GM23338 (cell line): ENCODE measurements at regions not wholly inside any gene's neighbourhood (a gene's known extent, or its start where the extent isn't known, plus 50 kb on each side); places are given as distances from the start of the nearest gene placed in this dataset.

Experiments used
- ATAC-seq: fragments of 200-7000 bp; cut with Tn5 transposase; 3 replicates; pipeline ENCODE4 v1.9.1; 2020
- DNase-seq: peaks from one replicate; pipeline ENCODE4 v3.0.0-alpha.2; 2015; ENCODE audit warnings: low spot score
- H2AFZ ChIP-seq: fragments of 200-600 bp; sonication (generic); 2 replicates; pipeline ENCODE4 v1.8.0; 2016; ENCODE audit warnings: antibody characterized with exemption, mild to moderate bottlenecking, moderate library complexity
- H3F3A ChIP-seq: fragments of 200-600 bp; sonication (generic); replicated peaks from 2 replicates; pipeline ENCODE4 v1.8.0; 2017; ENCODE audit warnings: antibody characterized with exemption, mixed run types, low read depth
- H3K27ac ChIP-seq: fragments of 200-600 bp; sonication (generic); 2 replicates; pipeline ENCODE4 v1.6.1; 2016; ENCODE audit warnings: low read depth
- H3K27me3 ChIP-seq: fragments of 200-600 bp; sonication (generic); 2 replicates; pipeline ENCODE4 v1.8.0; 2016; ENCODE audit warnings: mild to moderate bottlenecking, mixed run types, moderate library complexity; ENCODE audit not compliant: insufficient read depth
- H3K36me3 ChIP-seq: fragments of 200-600 bp; sonication (generic); 2 replicates; pipeline ENCODE4 v1.8.0; 2016; ENCODE audit warnings: mild to moderate bottlenecking; ENCODE audit not compliant: insufficient read depth
- H3K4me1 ChIP-seq: fragments of 200-600 bp; sonication (generic); 2 replicates; pipeline ENCODE4 v1.8.0; 2016; ENCODE audit warnings: mild to moderate bottlenecking, moderate library complexity; ENCODE audit not compliant: insufficient read depth
- H3K4me2 ChIP-seq: fragments of 200-600 bp; sonication (generic); 2 replicates; pipeline ENCODE4 v1.7.1; 2017; ENCODE audit warnings: mixed run types
- H3K4me3 ChIP-seq: fragments of 200-600 bp; sonication (generic); 2 replicates; pipeline ENCODE4 v1.6.1; 2016; ENCODE audit warnings: mixed run types
- H3K79me2 ChIP-seq: fragments of 200-600 bp; sonication (generic); replicated peaks from 2 replicates; pipeline ENCODE4 v1.8.0; 2017; ENCODE audit warnings: mild to moderate bottlenecking; ENCODE audit not compliant: insufficient read depth
- H3K9me2 ChIP-seq: fragments of 200-600 bp; sonication (generic); 2 replicates; pipeline ENCODE4 v1.8.0; 2017; ENCODE audit not compliant: insufficient read depth
- H4K20me1 ChIP-seq: fragments of 200-600 bp; sonication (generic); replicated peaks from 2 replicates; pipeline ENCODE4 v1.8.0; 2017; ENCODE audit warnings: mild to moderate bottlenecking; ENCODE audit not compliant: insufficient read depth
- H3K27ac Mint-ChIP-seq: 2 replicates; pipeline ENCODE4 v1.8.0; 2020; ENCODE audit warnings: inconsistent platforms, mild to moderate bottlenecking, moderate library complexity, mixed read lengths
- H3K27me3 Mint-ChIP-seq: 3 replicates; pipeline ENCODE4 v1.8.0; 2022; ENCODE audit warnings: low read depth, mild to moderate bottlenecking, moderate library complexity, mixed read lengths, inconsistent platforms; ENCODE audit not compliant: insufficient read depth, poor library complexity
- H3K36me3 Mint-ChIP-seq: 3 replicates; pipeline ENCODE4 v1.8.0; 2021; ENCODE audit warnings: low read depth, mild to moderate bottlenecking, inconsistent platforms, moderate library complexity, mixed read lengths
- H3K4me1 Mint-ChIP-seq: 3 replicates; pipeline ENCODE4 v1.8.0; 2020; ENCODE audit warnings: mild to moderate bottlenecking, inconsistent platforms, mixed read lengths
- H3K4me3 Mint-ChIP-seq: 3 replicates; pipeline ENCODE4 v1.8.0; 2021; ENCODE audit warnings: moderate library complexity, mild to moderate bottlenecking, inconsistent platforms, mixed read lengths
- H3K9me3 Mint-ChIP-seq: 3 replicates; pipeline ENCODE4 v1.8.0; 2020; ENCODE audit warnings: moderate library complexity, mild to moderate bottlenecking, inconsistent platforms, mixed read lengths
- CREB1 ChIP-seq: fragments of 250-450 bp; sonication (Bioruptor Pico); IDR thresholded peaks from 2 replicates; pipeline ENCODE4 v1.5.0; 2020; ENCODE audit warnings: low read depth, mild to moderate bottlenecking, moderate library complexity
- EZH2 ChIP-seq: fragments of 200-600 bp; sonication (generic); IDR thresholded peaks from one replicate; pipeline ENCODE4 v1.8.0; 2017; ENCODE audit warnings: antibody characterized with exemption, mild to moderate bottlenecking, low read depth; ENCODE audit not compliant: unreplicated experiment
- EZH2phosphoT487 ChIP-seq: fragments of 200-600 bp; sonication (generic); IDR thresholded peaks from one replicate; pipeline ENCODE4 v1.8.1; 2018; ENCODE audit warnings: antibody characterized with exemption; ENCODE audit not compliant: unreplicated experiment
- ZNF114 ChIP-seq: fragments of 250-450 bp; sonication (Bioruptor Pico); IDR thresholded peaks from 2 replicates; pipeline ENCODE4 v1.5.0; 2020; ENCODE audit warnings: mild to moderate bottlenecking, moderate library complexity
- ZNF331 ChIP-seq: fragments of 250-450 bp; sonication (Bioruptor Pico); IDR thresholded peaks from 2 replicates; pipeline ENCODE4 v1.5.0; 2020; ENCODE audit warnings: low read depth, mild to moderate bottlenecking, moderate library complexity
- TF ChIP-seq, protein P1 (sequence below), 2 experiments: fragments of 200-600 bp in 1 of 2; sonication (generic) in 1 of 2; conservative IDR thresholded peaks; 2 replicates each; pipeline versions ENCODE4 v1.5.1 to v1.6.1; 2016 to 2017; ENCODE audit warnings: antibody characterized with exemption in 2 of 2, low read depth in 2 of 2, mild to moderate bottlenecking in 2 of 2, moderate library complexity in 1 of 2
- TF ChIP-seq, protein P2 (sequence below): IDR thresholded peaks from one replicate; pipeline ENCODE4 v1.6.1; 2018; ENCODE audit warnings: antibody characterized with exemption; ENCODE audit not compliant: unreplicated experiment
- TF ChIP-seq, protein P3 (sequence below): fragments of 250-450 bp; sonication (Bioruptor Pico); IDR thresholded peaks from 2 replicates; pipeline ENCODE4 v1.5.0; 2020; ENCODE audit warnings: mild to moderate bottlenecking, moderate library complexity
- TF ChIP-seq, protein P4 (sequence below): IDR thresholded peaks from 2 replicates; pipeline ENCODE4 v1.6.1; 2016; ENCODE audit warnings: antibody characterized with exemption

DNA sequence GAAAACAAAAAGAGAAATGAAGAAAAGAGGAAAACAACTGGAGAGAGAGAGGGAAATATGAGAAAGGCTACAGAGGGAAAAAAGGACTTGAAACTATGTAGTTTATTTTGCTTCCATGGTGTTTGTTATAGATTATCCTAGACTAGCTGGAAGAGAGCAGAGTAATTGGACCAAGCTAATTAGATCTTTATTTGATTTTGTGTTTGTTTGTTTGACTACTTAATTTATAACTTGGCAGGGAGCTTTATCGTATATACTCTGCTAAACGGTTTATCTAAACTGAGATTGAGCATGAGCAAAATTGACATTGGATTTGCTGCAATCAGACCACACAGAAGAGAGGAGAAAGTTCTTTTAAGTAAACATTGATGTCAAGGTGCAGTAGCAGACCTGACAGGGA lies 443.8 kb upstream of the USP24 start (continued):
- TF ChIP-seq, protein P1, sequence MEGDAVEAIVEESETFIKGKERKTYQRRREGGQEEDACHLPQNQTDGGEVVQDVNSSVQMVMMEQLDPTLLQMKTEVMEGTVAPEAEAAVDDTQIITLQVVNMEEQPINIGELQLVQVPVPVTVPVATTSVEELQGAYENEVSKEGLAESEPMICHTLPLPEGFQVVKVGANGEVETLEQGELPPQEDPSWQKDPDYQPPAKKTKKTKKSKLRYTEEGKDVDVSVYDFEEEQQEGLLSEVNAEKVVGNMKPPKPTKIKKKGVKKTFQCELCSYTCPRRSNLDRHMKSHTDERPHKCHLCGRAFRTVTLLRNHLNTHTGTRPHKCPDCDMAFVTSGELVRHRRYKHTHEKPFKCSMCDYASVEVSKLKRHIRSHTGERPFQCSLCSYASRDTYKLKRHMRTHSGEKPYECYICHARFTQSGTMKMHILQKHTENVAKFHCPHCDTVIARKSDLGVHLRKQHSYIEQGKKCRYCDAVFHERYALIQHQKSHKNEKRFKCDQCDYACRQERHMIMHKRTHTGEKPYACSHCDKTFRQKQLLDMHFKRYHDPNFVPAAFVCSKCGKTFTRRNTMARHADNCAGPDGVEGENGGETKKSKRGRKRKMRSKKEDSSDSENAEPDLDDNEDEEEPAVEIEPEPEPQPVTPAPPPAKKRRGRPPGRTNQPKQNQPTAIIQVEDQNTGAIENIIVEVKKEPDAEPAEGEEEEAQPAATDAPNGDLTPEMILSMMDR (conservative IDR thresholded peaks at IDR 0.05; ENCODE audit: low read depth in 2 of 2), result no peak
- no peak for TF ChIP-seq ZNF331
- TF ChIP-seq, protein P2, sequence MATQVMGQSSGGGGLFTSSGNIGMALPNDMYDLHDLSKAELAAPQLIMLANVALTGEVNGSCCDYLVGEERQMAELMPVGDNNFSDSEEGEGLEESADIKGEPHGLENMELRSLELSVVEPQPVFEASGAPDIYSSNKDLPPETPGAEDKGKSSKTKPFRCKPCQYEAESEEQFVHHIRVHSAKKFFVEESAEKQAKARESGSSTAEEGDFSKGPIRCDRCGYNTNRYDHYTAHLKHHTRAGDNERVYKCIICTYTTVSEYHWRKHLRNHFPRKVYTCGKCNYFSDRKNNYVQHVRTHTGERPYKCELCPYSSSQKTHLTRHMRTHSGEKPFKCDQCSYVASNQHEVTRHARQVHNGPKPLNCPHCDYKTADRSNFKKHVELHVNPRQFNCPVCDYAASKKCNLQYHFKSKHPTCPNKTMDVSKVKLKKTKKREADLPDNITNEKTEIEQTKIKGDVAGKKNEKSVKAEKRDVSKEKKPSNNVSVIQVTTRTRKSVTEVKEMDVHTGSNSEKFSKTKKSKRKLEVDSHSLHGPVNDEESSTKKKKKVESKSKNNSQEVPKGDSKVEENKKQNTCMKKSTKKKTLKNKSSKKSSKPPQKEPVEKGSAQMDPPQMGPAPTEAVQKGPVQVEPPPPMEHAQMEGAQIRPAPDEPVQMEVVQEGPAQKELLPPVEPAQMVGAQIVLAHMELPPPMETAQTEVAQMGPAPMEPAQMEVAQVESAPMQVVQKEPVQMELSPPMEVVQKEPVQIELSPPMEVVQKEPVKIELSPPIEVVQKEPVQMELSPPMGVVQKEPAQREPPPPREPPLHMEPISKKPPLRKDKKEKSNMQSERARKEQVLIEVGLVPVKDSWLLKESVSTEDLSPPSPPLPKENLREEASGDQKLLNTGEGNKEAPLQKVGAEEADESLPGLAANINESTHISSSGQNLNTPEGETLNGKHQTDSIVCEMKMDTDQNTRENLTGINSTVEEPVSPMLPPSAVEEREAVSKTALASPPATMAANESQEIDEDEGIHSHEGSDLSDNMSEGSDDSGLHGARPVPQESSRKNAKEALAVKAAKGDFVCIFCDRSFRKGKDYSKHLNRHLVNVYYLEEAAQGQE, result no peak

DNA sequence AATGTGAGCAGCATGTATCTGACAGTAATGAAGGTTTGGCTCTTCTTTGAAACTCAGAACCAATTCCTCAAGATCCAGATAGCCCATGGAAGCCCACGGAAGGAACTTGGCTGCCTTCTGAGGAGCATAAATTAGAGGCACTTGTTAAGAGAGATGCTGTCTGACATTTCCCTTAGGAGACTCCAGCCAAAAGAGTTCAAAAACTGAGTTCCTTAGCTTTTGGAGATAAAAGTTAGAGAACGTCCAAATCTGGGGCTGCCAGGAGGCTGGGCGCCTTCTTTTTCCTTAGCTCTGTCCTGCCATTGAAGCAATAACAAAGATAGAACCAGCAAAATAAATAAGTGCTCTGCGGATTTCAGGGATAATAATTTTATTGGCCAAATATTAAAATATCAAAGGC lies 439.6 kb upstream of the USP24 start:
- Histone ChIP-seq H3K27me3 (no peaks in the 10 kb centered on the region), H3K27ac (no peak overlapping the region), H3K4me2 (no peak overlapping the region), H3K79me2 (no peaks in the 10 kb centered on the region), H3F3A (no peaks in the 10 kb centered on the region), H3K4me3 (no peak overlapping the region), H2AFZ (no peak overlapping the region), H3K9me2 (peaks cover 6% of the 10 kb centered on the region), H4K20me1 (no peaks in the 10 kb centered on the region), H3K4me1 (peaks cover 26% of the 10 kb centered on the region), H3K36me3 (no peaks in the 10 kb centered on the region)
- H3K36me3 Mint-ChIP-seq, result no peaks in the 10 kb centered on the region
- H3K4me3 Mint-ChIP-seq, result no peak overlapping the region
- no peak overlapping the region for H3K27ac Mint-ChIP-seq
- H3K9me3 Mint-ChIP-seq, result no peaks in the 10 kb centered on the region
- DNase-seq, result no peak
- H3K27me3 Mint-ChIP-seq, result no peaks in the 10 kb centered on the region
- H3K4me1 Mint-ChIP-seq, result peaks cover 35% of the 10 kb centered on the region
- no peak for ATAC-seq
- TF ChIP-seq CREB1 (CRISPR knock-in tag) (no peak), EZH2 (no peak), ZNF114 (no peak), EZH2phosphoT487 (no peak)
- TF ChIP-seq, protein P2, result no peak
- TF ChIP-seq, protein P3, sequence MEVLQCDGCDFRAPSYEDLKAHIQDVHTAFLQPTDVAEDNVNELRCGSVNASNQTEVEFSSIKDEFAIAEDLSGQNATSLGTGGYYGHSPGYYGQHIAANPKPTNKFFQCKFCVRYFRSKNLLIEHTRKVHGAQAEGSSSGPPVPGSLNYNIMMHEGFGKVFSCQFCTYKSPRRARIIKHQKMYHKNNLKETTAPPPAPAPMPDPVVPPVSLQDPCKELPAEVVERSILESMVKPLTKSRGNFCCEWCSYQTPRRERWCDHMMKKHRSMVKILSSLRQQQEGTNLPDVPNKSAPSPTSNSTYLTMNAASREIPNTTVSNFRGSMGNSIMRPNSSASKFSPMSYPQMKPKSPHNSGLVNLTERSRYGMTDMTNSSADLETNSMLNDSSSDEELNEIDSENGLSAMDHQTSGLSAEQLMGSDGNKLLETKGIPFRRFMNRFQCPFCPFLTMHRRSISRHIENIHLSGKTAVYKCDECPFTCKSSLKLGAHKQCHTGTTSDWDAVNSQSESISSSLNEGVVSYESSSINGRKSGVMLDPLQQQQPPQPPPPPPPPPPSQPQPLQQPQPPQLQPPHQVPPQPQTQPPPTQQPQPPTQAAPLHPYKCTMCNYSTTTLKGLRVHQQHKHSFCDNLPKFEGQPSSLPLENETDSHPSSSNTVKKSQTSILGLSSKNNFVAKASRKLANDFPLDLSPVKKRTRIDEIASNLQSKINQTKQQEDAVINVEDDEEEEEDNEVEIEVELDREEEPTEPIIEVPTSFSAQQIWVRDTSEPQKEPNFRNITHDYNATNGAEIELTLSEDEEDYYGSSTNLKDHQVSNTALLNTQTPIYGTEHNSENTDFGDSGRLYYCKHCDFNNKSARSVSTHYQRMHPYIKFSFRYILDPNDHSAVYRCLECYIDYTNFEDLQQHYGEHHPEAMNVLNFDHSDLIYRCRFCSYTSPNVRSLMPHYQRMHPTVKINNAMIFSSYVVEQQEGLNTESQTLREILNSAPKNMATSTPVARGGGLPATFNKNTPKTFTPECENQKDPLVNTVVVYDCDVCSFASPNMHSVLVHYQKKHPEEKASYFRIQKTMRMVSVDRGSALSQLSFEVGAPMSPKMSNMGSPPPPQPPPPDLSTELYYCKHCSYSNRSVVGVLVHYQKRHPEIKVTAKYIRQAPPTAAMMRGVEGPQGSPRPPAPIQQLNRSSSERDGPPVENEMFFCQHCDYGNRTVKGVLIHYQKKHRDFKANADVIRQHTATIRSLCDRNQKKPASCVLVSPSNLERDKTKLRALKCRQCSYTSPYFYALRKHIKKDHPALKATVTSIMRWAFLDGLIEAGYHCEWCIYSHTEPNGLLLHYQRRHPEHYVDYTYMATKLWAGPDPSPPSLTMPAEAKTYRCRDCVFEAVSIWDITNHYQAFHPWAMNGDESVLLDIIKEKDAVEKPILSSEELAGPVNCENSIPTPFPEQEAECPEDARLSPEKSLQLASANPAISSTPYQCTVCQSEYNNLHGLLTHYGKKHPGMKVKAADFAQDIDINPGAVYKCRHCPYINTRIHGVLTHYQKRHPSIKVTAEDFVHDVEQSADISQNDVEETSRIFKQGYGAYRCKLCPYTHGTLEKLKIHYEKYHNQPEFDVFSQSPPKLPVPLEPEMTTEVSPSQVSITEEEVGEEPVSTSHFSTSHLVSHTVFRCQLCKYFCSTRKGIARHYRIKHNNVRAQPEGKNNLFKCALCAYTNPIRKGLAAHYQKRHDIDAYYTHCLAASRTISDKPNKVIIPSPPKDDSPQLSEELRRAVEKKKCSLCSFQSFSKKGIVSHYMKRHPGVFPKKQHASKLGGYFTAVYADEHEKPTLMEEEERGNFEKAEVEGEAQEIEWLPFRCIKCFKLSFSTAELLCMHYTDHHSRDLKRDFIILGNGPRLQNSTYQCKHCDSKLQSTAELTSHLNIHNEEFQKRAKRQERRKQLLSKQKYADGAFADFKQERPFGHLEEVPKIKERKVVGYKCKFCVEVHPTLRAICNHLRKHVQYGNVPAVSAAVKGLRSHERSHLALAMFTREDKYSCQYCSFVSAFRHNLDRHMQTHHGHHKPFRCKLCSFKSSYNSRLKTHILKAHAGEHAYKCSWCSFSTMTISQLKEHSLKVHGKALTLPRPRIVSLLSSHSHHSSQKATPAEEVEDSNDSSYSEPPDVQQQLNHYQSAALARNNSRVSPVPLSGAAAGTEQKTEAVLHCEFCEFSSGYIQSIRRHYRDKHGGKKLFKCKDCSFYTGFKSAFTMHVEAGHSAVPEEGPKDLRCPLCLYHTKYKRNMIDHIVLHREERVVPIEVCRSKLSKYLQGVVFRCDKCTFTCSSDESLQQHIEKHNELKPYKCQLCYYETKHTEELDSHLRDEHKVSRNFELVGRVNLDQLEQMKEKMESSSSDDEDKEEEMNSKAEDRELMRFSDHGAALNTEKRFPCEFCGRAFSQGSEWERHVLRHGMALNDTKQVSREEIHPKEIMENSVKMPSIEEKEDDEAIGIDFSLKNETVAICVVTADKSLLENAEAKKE, result no peak
- TF ChIP-seq, protein P4, sequence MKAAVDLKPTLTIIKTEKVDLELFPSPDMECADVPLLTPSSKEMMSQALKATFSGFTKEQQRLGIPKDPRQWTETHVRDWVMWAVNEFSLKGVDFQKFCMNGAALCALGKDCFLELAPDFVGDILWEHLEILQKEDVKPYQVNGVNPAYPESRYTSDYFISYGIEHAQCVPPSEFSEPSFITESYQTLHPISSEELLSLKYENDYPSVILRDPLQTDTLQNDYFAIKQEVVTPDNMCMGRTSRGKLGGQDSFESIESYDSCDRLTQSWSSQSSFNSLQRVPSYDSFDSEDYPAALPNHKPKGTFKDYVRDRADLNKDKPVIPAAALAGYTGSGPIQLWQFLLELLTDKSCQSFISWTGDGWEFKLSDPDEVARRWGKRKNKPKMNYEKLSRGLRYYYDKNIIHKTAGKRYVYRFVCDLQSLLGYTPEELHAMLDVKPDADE, result no peak
